SU-DHL-6 (cell line): ENCODE measurements at regions not wholly inside any gene's neighbourhood (a gene's known extent, or its start where the extent isn't known, plus 50 kb on each side); places are given as distances from the start of the nearest gene placed in this dataset.

Source experiments
- H2AFZ ChIP-seq: fragments of 200-600 bp; sonication (generic); 2 replicates; pipeline ENCODE4 v1.6.1; 2014; ENCODE audit warnings: low read depth, mild to moderate bottlenecking, moderate library complexity, mixed read lengths, antibody characterized with exemption, low read length; ENCODE audit not compliant: severe bottlenecking
- H3F3A ChIP-seq: fragments of 200-600 bp; shearing (Covaris generic); 2 replicates; pipeline ENCODE4 v1.6.0; 2016; ENCODE audit warnings: antibody characterized with exemption, mild to moderate bottlenecking; ENCODE audit not compliant: insufficient read depth
- H3K27ac ChIP-seq: fragments of 200-600 bp; sonication (generic); 2 replicates; pipeline ENCODE4 v1.5.1; 2016; ENCODE audit warnings: low read depth, mild to moderate bottlenecking, low read length, moderate library complexity, mixed read lengths
- H3K27me3 ChIP-seq: fragments of 200-600 bp; sonication (generic), shearing (Covaris generic); 2 replicates; pipeline ENCODE4 v1.6.0; 2014; ENCODE audit warnings: mild to moderate bottlenecking, low read length
- H3K36me3 ChIP-seq: fragments of 200-600 bp; sonication (generic); 2 replicates; pipeline ENCODE4 v1.6.1; 2014; ENCODE audit warnings: mild to moderate bottlenecking, low read length, mixed read lengths
- H3K4me2 ChIP-seq: fragments of 300-600, 200-600 bp; shearing (Covaris generic), sonication (generic); 2 replicates; pipeline ENCODE4 v1.6.0; 2014; ENCODE audit warnings: low read length, low read depth, mild to moderate bottlenecking; ENCODE audit not compliant: poor library complexity, severe bottlenecking
- H3K4me3 ChIP-seq: fragments of 200-600 bp; sonication (generic); 2 replicates; pipeline ENCODE4 v1.5.1; 2014; ENCODE audit warnings: antibody characterized with exemption, low read length, mild to moderate bottlenecking, mixed read lengths; ENCODE audit not compliant: insufficient read depth, poor library complexity, severe bottlenecking
- H3K79me2 ChIP-seq: fragments of 200-600 bp; sonication (generic); 2 replicates; pipeline ENCODE4 v1.6.1; 2014; ENCODE audit warnings: mild to moderate bottlenecking, low read length, moderate library complexity; ENCODE audit not compliant: insufficient read depth
- H3K9ac ChIP-seq: fragments of 200-600 bp; sonication (generic); 2 replicates; pipeline ENCODE4 v1.7.0; 2014; ENCODE audit warnings: mild to moderate bottlenecking, low read length
- H3K9me2 ChIP-seq: fragments of 200-600 bp; sonication (generic); replicated peaks from 2 replicates; pipeline ENCODE4 v1.6.1; 2014; ENCODE audit warnings: low read length; ENCODE audit not compliant: insufficient read depth
- H3K9me3 ChIP-seq: fragments of 200-600 bp; sonication (generic); 2 replicates; pipeline ENCODE4 v1.6.1; 2014; ENCODE audit warnings: low read length, mixed read lengths; ENCODE audit not compliant: insufficient read depth
- H4K20me1 ChIP-seq: fragments of 200-600 bp; sonication (generic); 2 replicates; pipeline ENCODE4 v1.6.1; 2014; ENCODE audit warnings: low read depth, mild to moderate bottlenecking, antibody characterized with exemption, low read length, moderate library complexity, mixed read lengths
- CTCF ChIP-seq: fragments of 200-600 bp; sonication (generic); IDR thresholded peaks from one replicate; pipeline ENCODE4 v1.5.1; 2017; ENCODE audit warnings: antibody characterized with exemption, mild to moderate bottlenecking, low read length, moderate library complexity; ENCODE audit not compliant: insufficient read depth, poor library complexity, severe bottlenecking
- EZH2phosphoT487 ChIP-seq: fragments of 200-600 bp; sonication (generic), shearing (Covaris generic); conservative IDR thresholded peaks from 2 replicates; pipeline ENCODE4 v1.6.1; 2018; ENCODE audit warnings: mild to moderate bottlenecking, antibody characterized with exemption, low read length, moderate library complexity, mixed read lengths

GRCh38 chrX:96433409-96434077 lies 251.1 kb upstream of the DIAPH2 start:
- no peak overlapping the region for H3K27ac ChIP-seq
- H3K27me3 ChIP-seq, result no peaks in the 10 kb centered on the region
- no peak overlapping the region for H3K4me3 ChIP-seq
- no peaks in the 10 kb centered on the region for H3K9me3 ChIP-seq
- no peak overlapping the region for H2AFZ ChIP-seq
- H3K9me2 ChIP-seq, result no peaks in the 10 kb centered on the region
- H3K4me2 ChIP-seq, result no peak overlapping the region
- no peaks in the 10 kb centered on the region for H3K79me2 ChIP-seq
- H3K9ac ChIP-seq, result no peak overlapping the region
- no peaks in the 10 kb centered on the region for H3F3A ChIP-seq
- H3K36me3 ChIP-seq, result no peaks in the 10 kb centered on the region
- no peaks in the 10 kb centered on the region for H4K20me1 ChIP-seq
- TF ChIP-seq EZH2phosphoT487 (no peak), CTCF (no peak)

GRCh38 chrX:96435378-96436035 lies 249.1 kb upstream of the DIAPH2 start:
- no peak overlapping the region for H3K4me3 ChIP-seq
- H3F3A ChIP-seq, result no peaks in the 10 kb centered on the region
- H3K27ac ChIP-seq, result no peak overlapping the region
- H3K36me3 ChIP-seq, result no peaks in the 10 kb centered on the region
- H3K9me2 ChIP-seq, result no peaks in the 10 kb centered on the region
- TF ChIP-seq EZH2phosphoT487 (no peak), CTCF (no peak)
- no peaks in the 10 kb centered on the region for H3K79me2 ChIP-seq
- no peak overlapping the region for H3K9ac ChIP-seq
- no peak overlapping the region for H2AFZ ChIP-seq
- H3K27me3 ChIP-seq, result no peaks in the 10 kb centered on the region
- H3K9me3 ChIP-seq, result no peaks in the 10 kb centered on the region
- no peaks in the 10 kb centered on the region for H4K20me1 ChIP-seq
- no peak overlapping the region for H3K4me2 ChIP-seq

- Histone ChIP-seq H3K27me3 (no peaks in the 10 kb centered on the region), H3K9ac (no peak overlapping the region), H3K9me3 (no peaks in the 10 kb centered on the region), H3F3A (no peaks in the 10 kb centered on the region), H4K20me1 (no peaks in the 10 kb centered on the region), H3K4me3 (no peak overlapping the region), H3K27ac (no peak overlapping the region), H3K79me2 (no peaks in the 10 kb centered on the region), H2AFZ (no peak overlapping the region), H3K4me2 (no peak overlapping the region), H3K36me3 (no peaks in the 10 kb centered on the region), H3K9me2 (no peaks in the 10 kb centered on the region)
- TF ChIP-seq CTCF (no peak), EZH2phosphoT487 (no peak)
Observed at GRCh38 chrX:96436105-96436504, 248.5 kb upstream of the DIAPH2 start.
